ENCODE measurements at regions not wholly inside any gene's neighbourhood (a gene's known extent, or its start where the extent isn't known, plus 50 kb on each side); places are given as distances from the start of the nearest gene placed in this dataset.

- no peak for DNase-seq (ENCODE audit: extremely low spot score in 2 of 2)
- no peaks in the 10 kb centered on the region for H3K9me3 ChIP-seq
- no peak overlapping the region for H3K27ac ChIP-seq
- H3K4me1 ChIP-seq: no peaks in the 10 kb centered on the region
- H3K4me3 ChIP-seq: no peak overlapping the region
- TF ChIP-seq CTCF (IDR thresholded peaks at IDR 0.05): no peak
- TF ChIP-seq POLR2A (IDR thresholded peaks at IDR 0.05): no peak
- no peak for TF ChIP-seq POLR2AphosphoS5 (IDR thresholded peaks at IDR 0.05; ENCODE audit: insufficient read depth in 1 of 2, low read depth in 1 of 2)
- no peaks in the 10 kb centered on the region for H3K27me3 ChIP-seq
- intact Hi-C loops (cut with DNase I): no loop called here
- H3K36me3 ChIP-seq: no peaks in the 10 kb centered on the region
Measured at GRCh38 chrX:20838477-20838876, 535.7 kb upstream of the CNKSR2 start.

GRCh38 chrX:20829665-20830491, 544.3 kb upstream of the CNKSR2 start:
- TF ChIP-seq POLR2AphosphoS5 (IDR thresholded peaks at IDR 0.05; ENCODE audit: insufficient read depth in 1 of 2, low read depth in 1 of 2) (no peak), CTCF (IDR thresholded peaks at IDR 0.05) (no peak), POLR2A (IDR thresholded peaks at IDR 0.05) (no peak)
- Histone ChIP-seq H3K9me3 (no peaks in the 10 kb centered on the region), H3K36me3 (no peaks in the 10 kb centered on the region), H3K27me3 (no peaks in the 10 kb centered on the region), H3K4me1 (no peaks in the 10 kb centered on the region), H3K27ac (no peak overlapping the region), H3K4me3 (no peak overlapping the region)
- no peak for DNase-seq (ENCODE audit: extremely low spot score in 2 of 2)
- intact Hi-C loops (cut with DNase I): no loop called here

- no peak overlapping the region for H3K27ac ChIP-seq
- H3K27me3 ChIP-seq: no peaks in the 10 kb centered on the region
- H3K4me1 ChIP-seq: no peaks in the 10 kb centered on the region
- H3K9me3 ChIP-seq: no peaks in the 10 kb centered on the region
- no peak for DNase-seq (ENCODE audit: extremely low spot score in 2 of 2)
- no peaks in the 10 kb centered on the region for H3K36me3 ChIP-seq
- H3K4me3 ChIP-seq: no peak overlapping the region
- intact Hi-C loops (cut with DNase I): no loop called here
- TF ChIP-seq CTCF (IDR thresholded peaks at IDR 0.05) (no peak), POLR2AphosphoS5 (IDR thresholded peaks at IDR 0.05; ENCODE audit: insufficient read depth in 1 of 2, low read depth in 1 of 2) (no peak), POLR2A (IDR thresholded peaks at IDR 0.05) (no peak)
Measured at GRCh38 chrX:20825984-20826383, 548.2 kb upstream of the CNKSR2 start.

GRCh38 chrX:20803971-20804370, 537.3 kb upstream of the RPS6KA3 start:
- TF ChIP-seq POLR2AphosphoS5 (IDR thresholded peaks at IDR 0.05; ENCODE audit: insufficient read depth in 1 of 2, low read depth in 1 of 2) (no peak), POLR2A (IDR thresholded peaks at IDR 0.05) (no peak), CTCF (IDR thresholded peaks at IDR 0.05) (no peak)
- no peak for DNase-seq (ENCODE audit: extremely low spot score in 2 of 2)

GRCh38 chrX:20802036-20802435, 535.3 kb upstream of the RPS6KA3 start:
- Histone ChIP-seq H3K27ac (no peak overlapping the region), H3K9me3 (no peaks in the 10 kb centered on the region), H3K27me3 (no peaks in the 10 kb centered on the region), H3K4me3 (no peak overlapping the region), H3K36me3 (no peaks in the 10 kb centered on the region), H3K4me1 (no peaks in the 10 kb centered on the region)
- no peak for DNase-seq (ENCODE audit: extremely low spot score in 2 of 2)
- intact Hi-C loops (cut with DNase I): no loop called here
- TF ChIP-seq POLR2A (IDR thresholded peaks at IDR 0.05): no peak
- no peak for TF ChIP-seq CTCF (IDR thresholded peaks at IDR 0.05)
- no peak for TF ChIP-seq POLR2AphosphoS5 (IDR thresholded peaks at IDR 0.05; ENCODE audit: insufficient read depth in 1 of 2, low read depth in 1 of 2)

More at GRCh38 chrX:20803971-20804370, 537.3 kb upstream of the RPS6KA3 start:
- H3K4me1 ChIP-seq: no peaks in the 10 kb centered on the region
- intact Hi-C loops (cut with DNase I): no loop called here
- H3K4me3 ChIP-seq: no peak overlapping the region
- H3K27me3 ChIP-seq: no peaks in the 10 kb centered on the region
- H3K27ac ChIP-seq: no peak overlapping the region
- H3K9me3 ChIP-seq: no peaks in the 10 kb centered on the region
- no peaks in the 10 kb centered on the region for H3K36me3 ChIP-seq
